ENCODE measurements at regions not wholly inside any gene's neighbourhood (a gene's known extent, or its start where the extent isn't known, plus 50 kb on each side); places are given as distances from the start of the nearest gene placed in this dataset.

- TF ChIP-seq CTCF (IDR thresholded peaks at IDR 0.05; ENCODE audit: low read depth, low read length, poor library complexity, severe bottlenecking) (no peak), EZH2phosphoT487 (IDR thresholded peaks at IDR 0.05; ENCODE audit: borderline replicate concordance, low read length) (no peak)
Measured at GRCh38 chr15:47603026-47603425, 114.3 kb upstream of the SEMA6D start.
